ENCODE measurements at regions not wholly inside any gene's neighbourhood (a gene's known extent, or its start where the extent isn't known, plus 50 kb on each side); places are given as distances from the start of the nearest gene placed in this dataset.

- Histone ChIP-seq H3K9me3 (no peaks in the 10 kb centered on the region), H3K9ac (no peak overlapping the region), H3K36me3 (replicated peaks in 1 of 2; ENCODE audit: control insufficient read depth in 1 of 2, insufficient read depth in 2 of 2, low read length in 1 of 2) (no peaks in the 10 kb centered on the region), H3K4me1 (ENCODE audit: control insufficient read depth in 1 of 2, insufficient read depth in 2 of 2, low read depth in 1 of 2, low read length in 1 of 2) (peaks cover 0 to 10% of the 10 kb centered on the region in 2 experiments; a peak in 1 of 4 replicates), H2AFZ (ENCODE audit: low read depth) (no peak overlapping the region), H3K9me2 (no peaks in the 10 kb centered on the region), H3K27ac (ENCODE audit: low read depth in 2 of 2, low read length in 1 of 2) (no peak overlapping the region), H3K79me2 (ENCODE audit: insufficient read depth) (no peaks in the 10 kb centered on the region), H3K27me3 (ENCODE audit: insufficient read depth) (peaks cover 14% of the 10 kb centered on the region; the same call in 1 of the 2 replicates), H4K20me1 (ENCODE audit: insufficient read depth) (no peaks in the 10 kb centered on the region), H3F3A (replicated peaks; ENCODE audit: insufficient read depth) (no peaks in the 10 kb centered on the region), H3K4me3 (ENCODE audit: low read depth in 2 of 2, low read length in 1 of 2) (no peak overlapping the region), H3K4me2 (no peak overlapping the region)
- 65% methylated on average over 9 of the region's 9 CpGs for WGBS (ENCODE audit: low lambda C conversion rate)
- no peak for DNase-seq
- POLR2A ChIA-PET = interaction anchor here (0.8 to 1.1 kb wide), 2 partner anchors 36 to 83 kb away, joined by 3 to 4 read pairs; no protein-coding TSS in a partner anchor
- no peak for TF ChIP-seq PBX3 (IDR thresholded peaks at IDR 0.05)
- no peak for TF ChIP-seq EZH2phosphoT487 (IDR thresholded peaks at IDR 0.05; ENCODE audit: borderline replicate concordance, low read depth)
- no peak for TF ChIP-seq TCF12 (IDR thresholded peaks at IDR 0.05)
- TF ChIP-seq IRF3 (IDR thresholded peaks at IDR 0.05; ENCODE audit: low read depth, low read length) = no peak
- no peak for TF ChIP-seq SMC3 (IDR thresholded peaks at IDR 0.05; ENCODE audit: low read depth, low read length)
- TF ChIP-seq YY1 (IDR thresholded peaks at IDR 0.05; ENCODE audit: low read depth) = no peak
- TF ChIP-seq FOSL2 (IDR thresholded peaks at IDR 0.05; ENCODE audit: borderline replicate concordance, low read depth) = no peak
- no peak for TF ChIP-seq MXI1 (IDR thresholded peaks at IDR 0.05; ENCODE audit: low read depth, low read length)
- TF ChIP-seq MEF2A (IDR thresholded peaks at IDR 0.05; ENCODE audit: borderline replicate concordance, low read depth) = no peak
- TF ChIP-seq RAD21 (IDR thresholded peaks at IDR 0.05; ENCODE audit: low read length) = no peak
- no peak for TF ChIP-seq JUND (IDR thresholded peaks at IDR 0.05)
- TF ChIP-seq RFX5 (IDR thresholded peaks at IDR 0.05; ENCODE audit: low read length) = no peak
- TF ChIP-seq FOXM1 (IDR thresholded peaks at IDR 0.05; ENCODE audit: low read depth) = no peak
- no peak for TF ChIP-seq USF2 (IDR thresholded peaks at IDR 0.05; ENCODE audit: borderline replicate concordance, low read depth, low read length)
- TF ChIP-seq NRF1 (IDR thresholded peaks at IDR 0.05; ENCODE audit: low read depth, low read length) = no peak
- TF ChIP-seq TEAD4 (IDR thresholded peaks at IDR 0.05; ENCODE audit: borderline replicate concordance, insufficient read depth) = no peak
- no peak for TF ChIP-seq ELF1 (IDR thresholded peaks at IDR 0.05)
- no peak for TF ChIP-seq MAX (IDR thresholded peaks at IDR 0.05; ENCODE audit: low read depth)
- TF ChIP-seq USF1 (IDR thresholded peaks at IDR 0.05; ENCODE audit: borderline replicate concordance, low read depth) = no peak
- CTCF ChIA-PET = interaction anchor here (1.1 to 3.8 kb wide), 3 partner anchors 107 to 258 kb away, joined by 3 to 23 read pairs (median 5); no protein-coding TSS in a partner anchor
Measured at GRCh38 chr11:116535120-116535519, 237.7 kb downstream of the BUD13 start.

Data from SK-N-SH (cell line).